ENCODE measurements at regions not wholly inside any gene's neighbourhood (a gene's known extent, or its start where the extent isn't known, plus 50 kb on each side); places are given as distances from the start of the nearest gene placed in this dataset.
A peak's percentile ranks its signal among the peaks of the same experiment; 100 is the strongest.
"Not testable (repeated sequence)": the region's sequence is repeated elsewhere in the genome, so short reads cannot be mapped to it uniquely, and the experiment has no call there.

DNA sequence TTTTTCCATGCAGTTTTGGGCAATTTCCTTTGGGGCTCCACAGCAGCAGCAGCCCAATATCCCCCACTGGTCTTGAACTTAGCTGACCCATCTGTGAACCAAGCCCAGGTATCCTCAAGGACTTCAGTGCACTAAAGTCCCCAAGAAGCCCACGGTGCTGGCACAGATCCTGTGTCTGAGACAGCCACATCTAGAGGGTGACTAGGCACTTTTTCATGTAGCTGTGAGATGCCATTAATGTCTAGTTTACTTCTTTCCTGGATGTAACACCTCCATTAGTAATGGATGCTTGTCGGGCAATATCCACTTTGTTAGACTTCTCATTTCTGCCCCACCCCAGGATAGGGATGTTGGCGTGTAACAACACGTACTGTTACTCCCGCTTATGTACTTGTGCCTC, 117.9 kb downstream of the GPCPD1 start:
- no peak for DNase-seq (ENCODE audit: low read depth)

DNA sequence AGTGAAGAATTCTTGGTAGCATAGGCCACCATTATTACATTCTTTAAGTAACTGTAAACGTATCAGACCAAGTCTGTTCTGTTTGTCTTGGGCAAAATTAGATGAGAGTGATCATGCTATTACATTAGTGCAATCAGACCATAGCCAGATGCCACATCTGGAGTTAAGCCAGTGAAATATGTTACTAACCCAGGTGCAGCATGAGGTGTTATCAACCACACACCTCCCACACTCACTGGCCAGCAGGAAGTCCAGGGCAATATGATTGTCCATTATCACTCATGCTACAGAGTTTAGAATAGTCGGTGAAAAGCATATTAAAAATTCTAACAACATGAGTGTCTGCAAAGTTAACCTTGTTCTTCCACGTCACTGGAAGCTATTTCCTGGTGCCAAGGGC, 119.4 kb downstream of the GPCPD1 start:
- no peak for DNase-seq (ENCODE audit: low read depth)

DNA sequence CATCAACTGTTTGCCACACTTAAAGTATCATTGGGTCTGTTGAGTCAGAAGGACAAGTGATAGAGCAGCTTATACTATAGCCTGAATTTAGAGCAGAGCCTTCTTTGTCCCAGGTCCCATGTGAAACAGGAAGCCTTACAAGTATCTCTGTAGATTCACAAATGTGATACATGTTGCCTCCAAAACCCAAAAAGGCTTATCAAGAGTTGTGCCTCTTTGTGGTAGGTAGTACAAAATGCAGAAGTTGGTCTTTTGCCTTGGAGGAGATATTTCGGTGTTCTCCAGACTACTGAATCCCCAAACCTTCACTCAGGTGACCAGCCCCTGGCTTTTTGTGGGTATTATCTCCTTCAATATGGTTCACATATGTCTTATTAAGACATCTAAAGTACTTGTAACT, 121.2 kb downstream of the GPCPD1 start:
- DNase-seq (ENCODE audit: low read depth), result no peak

DNA sequence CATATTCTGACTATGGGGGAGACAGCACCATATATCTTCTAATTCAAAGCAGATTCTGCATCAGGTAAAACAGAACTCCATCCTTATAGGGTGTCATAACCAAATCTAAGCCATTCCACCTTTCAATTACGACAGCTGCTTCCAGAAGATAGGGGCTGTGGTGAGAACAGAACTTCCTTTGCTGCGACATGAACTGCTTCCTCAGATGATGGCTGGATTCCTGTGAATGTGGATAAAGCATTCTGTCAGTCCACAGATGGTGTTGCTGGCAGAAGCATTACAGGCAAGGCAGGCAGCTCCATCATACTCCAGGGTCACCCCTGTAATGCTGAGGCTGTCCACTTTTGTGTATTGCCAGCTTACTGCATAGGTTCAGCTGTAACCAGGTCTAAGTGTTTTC, 122.0 kb downstream of the GPCPD1 start:
- no peak for DNase-seq (ENCODE audit: low read depth)

DNA sequence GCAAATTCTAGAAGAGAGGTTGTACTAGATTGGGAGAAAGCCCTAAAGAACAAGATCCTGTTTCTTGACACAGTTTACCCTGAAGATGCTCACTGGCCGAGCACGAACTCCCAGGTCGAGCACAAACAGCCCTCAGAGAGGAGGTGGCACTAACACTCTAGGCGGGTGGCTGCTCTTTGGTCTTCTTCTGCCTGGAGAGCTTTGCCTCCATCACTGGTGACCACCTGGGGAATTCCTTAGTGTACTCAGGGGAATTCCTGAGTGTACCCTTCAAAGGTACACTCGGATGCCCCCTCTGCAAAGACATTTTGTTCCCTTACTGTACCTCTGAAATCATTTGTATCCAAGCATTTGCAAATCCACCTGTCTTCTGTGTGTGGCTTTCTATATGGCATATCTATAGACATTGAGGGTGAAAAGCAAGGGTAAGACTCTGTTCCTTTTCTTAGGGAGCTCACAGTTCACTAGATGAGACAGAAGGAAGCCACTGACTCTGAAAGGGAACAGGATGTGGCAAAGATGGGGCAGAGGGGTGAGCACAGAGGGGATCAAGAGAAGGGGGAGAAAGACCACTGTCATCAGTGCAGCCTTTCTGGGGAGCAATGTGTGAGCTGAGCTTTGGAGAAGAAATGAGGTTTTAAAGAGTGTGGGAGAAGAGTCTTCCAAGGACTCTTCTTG, 124.3 kb downstream of the GPCPD1 start:
- no peak for DNase-seq (ENCODE audit: low read depth)

DNA sequence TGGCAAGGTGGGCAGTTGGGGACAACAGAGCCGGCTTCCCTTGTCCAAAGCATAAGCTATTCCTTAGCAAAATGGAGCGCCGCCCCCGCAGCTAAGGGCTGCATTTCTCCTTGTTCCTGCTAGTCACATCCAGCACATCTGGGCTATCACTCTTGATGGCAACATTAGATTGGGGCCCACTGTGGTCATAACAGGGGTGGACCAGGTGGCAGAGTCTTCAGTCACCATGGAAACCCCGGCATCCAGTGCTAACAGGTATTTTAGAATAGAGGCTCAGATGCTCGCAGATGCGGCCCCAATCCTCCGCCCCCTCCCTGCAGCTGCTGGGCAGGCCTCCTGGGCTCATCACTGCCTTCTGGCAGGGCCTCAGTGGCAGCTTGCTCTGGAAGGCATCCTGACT, 125.9 kb downstream of the GPCPD1 start:
- no peak for DNase-seq (ENCODE audit: low read depth)

DNA sequence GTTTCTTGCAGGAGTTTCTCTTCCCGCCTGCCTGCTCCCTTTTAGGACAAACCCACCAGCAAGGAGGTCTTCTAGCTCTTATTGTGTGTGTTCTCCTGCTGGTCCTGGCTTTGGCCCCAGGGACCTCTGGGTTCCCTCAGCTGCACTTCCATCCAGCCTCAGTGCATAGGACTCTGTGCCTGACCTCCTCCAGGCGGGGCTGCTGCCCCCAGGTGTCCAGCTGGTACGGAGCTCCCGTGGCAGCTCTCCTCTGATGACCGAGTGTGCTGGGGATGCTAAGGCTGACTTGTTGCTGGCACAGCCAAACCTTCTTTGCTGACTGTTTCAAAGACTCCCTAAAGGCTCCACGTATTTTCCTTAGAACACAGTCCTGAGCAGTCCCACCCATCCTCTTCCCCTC, 126.5 kb downstream of the GPCPD1 start:
- DNase-seq (ENCODE audit: low read depth), result no peak

DNA sequence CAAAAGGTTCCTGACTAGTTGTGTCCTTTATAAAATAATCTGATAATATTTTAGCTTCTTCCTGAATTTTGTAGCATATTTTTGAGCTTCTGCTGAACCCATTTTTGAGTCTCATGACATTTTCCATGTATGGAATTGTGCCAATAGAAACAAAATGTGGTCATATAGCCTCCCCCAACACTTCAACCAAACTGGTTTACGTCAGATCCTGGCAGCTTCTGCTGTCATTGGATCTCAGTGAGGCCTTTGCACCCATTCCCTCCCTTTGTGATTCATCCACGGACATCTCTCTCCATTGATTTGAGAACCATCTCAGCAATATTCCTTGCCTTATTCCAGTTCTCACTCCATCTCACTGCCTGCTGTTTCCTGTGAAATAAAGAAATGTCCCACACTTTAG, 128.0 kb downstream of the GPCPD1 start:
- peak; percentile 24 for DNase-seq (ENCODE audit: low read depth)

DNA sequence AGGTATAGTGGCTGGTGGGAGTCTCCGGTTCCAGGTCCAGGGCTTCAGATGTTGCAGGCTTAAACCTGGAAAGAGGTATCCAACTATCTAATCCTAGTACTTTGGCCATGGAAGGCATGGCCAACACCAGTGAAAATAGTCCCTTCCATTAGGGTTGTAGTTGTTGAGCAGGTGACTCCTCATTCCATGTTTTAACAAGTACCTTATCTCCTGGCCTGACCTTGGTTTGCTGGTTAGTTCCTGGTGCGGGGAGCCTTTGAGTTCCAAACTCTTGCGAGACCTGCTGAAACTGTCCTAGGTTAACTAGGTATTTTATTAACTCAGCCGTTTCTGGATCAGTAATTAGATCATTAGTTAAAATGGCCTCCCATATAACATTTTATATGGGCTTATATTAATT, 128.9 kb downstream of the GPCPD1 start:
- DNase-seq (ENCODE audit: low read depth), result no peak

DNA sequence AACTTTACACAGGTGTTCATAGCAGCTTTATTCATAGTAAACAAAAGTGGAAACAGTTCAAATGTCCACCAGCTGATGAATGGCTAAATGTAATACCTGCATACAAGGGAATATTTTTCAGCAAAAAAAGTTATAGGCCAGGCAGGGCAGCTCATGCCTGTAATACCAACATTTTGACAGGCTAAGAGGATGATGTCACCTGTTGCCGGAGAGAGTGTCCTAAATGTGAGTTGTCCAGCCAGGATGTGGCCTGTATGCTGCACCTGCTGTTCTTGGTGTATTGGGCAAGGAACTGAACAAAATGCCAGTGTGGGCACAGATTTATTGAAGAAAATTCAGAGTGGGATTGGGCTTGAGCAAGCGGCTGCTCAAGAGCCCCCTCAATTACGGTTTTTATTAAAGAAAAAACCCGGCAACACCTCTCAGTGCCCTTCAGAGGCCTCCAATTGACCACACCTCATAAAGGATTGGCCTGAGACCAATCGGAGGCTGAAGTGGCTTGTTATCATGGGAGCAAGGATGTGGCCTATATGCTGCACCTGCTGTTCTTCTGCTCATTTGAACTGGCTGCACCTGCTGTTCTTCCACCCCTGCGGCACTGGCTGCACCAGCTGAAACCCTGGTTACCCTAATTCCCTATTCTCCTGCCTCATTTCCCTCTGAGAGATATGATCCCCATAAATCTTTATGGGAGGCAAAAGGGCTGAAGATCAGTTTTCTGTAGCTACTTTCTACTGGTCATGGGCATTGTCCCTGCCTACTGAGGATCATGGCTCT, 129.8 kb downstream of the GPCPD1 start:
- DNase-seq (ENCODE audit: low read depth), result no peak

DNA sequence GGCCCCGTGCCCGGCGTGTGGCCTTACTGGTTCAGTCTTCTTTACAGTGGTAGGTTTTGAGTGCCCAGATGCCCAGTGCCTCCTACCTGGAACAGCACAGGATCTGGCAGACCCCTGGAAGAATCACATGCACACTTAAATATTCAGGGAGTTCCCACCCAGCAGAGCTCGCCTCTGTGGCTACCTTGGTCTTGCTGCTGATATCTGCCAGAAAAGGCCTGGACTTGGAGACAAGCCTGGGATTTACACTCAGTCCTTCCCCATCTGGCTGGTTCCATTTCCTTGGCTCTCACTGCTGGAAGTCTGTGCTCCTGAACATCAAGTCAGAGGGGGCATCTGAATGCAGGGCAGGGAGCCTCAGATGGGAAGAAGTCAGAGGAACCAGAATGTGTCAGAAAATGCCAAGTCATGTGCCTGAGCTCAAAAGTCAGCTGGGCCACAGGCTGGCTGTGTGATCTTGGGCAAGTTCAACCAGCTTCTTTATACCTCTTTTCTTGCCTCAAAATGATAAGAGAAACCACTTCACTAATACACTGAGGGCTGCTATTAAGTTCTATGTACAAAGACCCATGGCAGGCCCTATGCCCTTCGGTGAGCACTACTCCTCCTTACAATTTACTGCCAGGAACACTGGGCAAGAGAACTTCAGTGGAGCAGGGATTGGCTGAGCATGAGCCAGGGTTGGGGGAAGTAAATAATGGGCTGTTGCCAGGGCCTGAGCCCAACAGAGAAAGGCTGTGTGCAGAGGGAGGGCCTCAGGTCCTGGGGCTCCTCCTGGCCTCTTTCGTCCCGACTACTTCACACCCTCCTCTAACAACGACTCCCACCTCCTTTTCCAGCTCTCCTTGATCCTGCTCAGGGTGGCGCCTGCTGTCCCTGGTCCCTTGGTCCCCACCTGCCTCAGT, 135.9 kb downstream of the GPCPD1 start:
- DNase-seq (ENCODE audit: low read depth), result no peak

DNA sequence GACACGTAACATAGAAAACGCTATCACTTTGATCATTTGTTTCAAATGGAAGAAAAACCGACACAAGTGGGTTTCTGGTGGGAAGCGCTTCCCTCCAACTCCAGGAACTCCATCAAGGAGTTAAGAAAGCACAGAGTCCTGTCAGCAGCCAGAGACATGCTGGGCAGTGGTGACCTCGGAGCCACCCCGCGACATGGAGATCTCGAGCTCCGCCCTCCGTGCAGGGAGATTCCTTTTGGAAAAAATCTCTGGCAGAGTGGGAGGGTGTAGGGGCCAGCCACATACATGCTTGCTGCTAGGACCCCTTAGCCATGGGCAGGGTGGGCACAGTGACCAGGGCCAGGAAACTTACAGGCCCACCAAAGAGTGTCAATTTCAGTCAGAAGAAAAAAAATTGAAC, 138.9 kb downstream of the GPCPD1 start:
- DNase-seq (ENCODE audit: low read depth), result not testable (repeated sequence)

DNA sequence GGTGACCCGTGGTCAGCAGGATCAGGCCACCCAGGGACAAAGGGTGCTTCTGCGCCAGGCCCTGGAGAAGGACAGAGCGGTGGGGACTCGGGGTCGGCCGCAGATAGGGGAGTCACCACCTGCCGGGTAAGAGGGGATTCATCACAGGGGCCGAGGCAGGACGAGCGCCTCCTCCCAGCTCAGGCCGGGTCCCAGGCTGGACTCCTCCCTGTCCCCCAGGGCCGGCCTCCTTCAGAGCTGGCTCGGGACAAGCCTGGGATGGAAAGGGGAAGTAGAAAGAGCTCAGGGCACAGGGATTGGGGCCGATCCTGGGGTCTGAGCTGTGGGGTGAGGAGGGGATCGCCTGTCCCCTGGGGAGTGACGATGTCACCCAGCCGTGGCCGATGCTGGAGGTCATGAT, 139.4 kb downstream of the GPCPD1 start:
- no peak for DNase-seq (ENCODE audit: low read depth)

DNA sequence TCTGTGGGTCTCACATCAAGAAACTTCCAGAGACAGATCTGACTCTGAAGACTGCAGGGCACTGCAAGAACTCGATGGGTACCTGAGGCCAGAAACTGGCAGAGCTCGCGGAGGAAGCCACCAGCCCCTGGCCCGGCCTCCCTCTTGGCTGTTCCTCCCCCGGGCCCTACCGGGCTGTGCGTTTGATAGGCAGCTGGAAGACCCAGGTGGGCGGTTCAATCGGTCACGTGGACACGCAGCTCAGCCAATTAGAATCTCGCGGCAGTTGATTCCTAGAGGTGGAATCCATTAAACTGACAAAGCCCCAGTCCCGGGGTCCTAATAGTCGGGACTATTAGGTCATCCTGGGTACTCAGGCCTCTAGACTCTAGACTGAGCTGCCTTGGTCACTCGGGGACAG, 139.9 kb downstream of the GPCPD1 start:
- DNase-seq (ENCODE audit: low read depth), result no peak

DNA sequence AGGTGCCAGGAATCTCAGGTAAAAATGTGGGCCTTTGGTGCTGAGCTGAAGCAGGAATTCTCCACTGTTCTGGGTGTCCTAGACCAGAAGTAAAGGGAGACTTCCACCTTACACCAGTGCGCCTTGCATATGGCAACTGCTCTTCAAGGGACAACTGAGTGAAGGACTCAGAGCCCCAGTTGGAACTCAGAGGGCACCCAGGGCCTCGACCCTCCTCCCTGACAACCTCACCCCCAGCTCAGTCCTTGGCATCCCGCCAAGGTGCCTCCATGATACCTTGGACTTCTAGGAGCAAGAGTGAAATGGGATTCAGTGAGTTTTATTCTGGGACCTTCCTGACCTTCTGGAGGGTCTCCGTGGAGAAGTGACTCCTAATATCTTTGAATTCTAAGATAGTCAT, 140.3 kb downstream of the GPCPD1 start:
- DNase-seq (ENCODE audit: low read depth), result no peak

DNA sequence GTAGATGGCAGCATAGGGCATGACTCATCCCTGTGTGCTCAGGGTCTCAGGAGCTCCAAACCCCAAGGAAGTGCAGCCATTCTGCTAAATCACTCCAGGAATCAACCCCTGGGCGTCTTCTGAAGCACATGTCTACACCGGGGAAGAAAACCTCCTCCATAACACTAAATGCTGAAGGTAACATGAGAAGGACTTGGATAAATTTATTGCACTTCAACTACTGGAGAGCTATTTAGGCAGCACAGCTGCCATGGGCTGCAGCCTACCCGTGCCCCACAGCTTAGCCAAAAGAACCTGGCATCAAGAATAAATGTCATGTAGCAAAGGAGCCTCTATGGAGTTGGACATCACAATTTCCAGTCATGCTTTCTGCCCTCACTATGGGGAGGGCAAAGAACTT, 141.7 kb downstream of the GPCPD1 start:
- DNase-seq (ENCODE audit: low read depth), result no peak

DNA sequence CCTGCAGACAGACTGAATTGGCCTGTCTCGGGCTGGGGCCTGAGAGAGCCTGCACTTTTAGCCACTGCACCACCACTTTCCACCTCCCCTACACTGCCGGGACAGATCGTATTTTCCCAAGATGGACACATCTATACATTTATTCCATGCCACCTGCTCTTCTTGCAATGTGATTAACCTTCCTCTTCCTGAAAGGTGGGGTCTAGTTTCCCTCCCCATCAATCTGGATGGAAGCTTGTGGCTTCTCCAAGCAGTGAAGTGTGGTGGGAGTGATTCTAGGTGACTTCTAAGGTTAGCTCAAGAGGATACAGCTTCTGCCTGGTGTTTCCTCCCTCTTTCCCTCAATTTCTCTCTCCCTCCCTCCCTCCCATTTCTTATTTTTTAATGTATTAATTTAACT, 143.7 kb downstream of the GPCPD1 start:
- DNase-seq (ENCODE audit: low read depth), result no peak

DNA sequence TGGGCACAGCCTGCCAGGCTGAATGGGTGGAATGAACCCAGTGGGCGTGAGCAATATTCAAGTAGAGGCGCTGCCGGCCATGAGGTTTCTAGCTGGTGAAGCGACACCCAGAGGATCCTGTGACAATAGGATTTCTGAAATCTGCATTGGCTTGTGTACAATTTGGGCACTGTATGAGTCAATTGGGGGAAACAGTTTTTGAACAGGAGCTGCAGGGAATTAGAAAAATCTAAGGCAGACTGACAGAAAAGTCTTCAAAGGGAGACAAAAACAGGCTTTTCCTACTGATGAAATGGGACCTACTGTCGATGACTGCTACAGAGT, 145.2 kb downstream of the GPCPD1 start:
- no peak for DNase-seq (ENCODE audit: low read depth)

DNA sequence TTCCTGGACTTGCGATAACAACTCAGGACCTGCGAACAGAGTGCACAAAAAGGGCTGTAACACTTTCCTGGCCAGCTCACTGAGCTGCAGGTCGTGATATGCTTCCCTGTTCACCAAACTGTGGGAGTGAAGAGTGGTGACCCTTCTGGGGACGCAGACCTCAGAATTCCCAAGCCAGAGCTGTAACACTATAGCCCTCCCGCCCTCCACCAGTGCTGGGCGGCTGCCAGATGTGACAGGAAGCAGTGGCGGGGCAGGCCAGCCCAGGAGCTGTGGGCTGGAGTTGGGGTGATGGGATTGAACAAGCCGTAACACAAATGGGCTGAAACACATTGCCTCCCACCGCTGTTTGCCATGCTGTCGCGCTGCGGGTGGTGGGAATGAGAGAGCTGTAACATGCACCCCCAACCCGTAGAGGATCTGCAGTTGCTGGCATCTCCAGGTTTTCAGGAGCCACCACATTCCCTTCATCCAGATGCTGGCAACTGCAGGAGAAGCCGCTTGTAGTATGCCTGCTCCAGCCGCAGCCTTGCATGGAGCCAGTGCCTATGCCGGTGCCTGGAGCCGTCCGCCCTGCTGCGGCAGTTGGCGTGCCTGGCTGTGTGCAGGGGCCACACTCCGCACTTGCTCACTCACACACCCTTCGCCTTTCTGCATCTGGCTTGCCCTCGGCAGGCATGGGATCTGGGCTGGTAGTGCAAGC, 145.8 kb downstream of the GPCPD1 start:
- no peak for DNase-seq (ENCODE audit: low read depth)

DNA sequence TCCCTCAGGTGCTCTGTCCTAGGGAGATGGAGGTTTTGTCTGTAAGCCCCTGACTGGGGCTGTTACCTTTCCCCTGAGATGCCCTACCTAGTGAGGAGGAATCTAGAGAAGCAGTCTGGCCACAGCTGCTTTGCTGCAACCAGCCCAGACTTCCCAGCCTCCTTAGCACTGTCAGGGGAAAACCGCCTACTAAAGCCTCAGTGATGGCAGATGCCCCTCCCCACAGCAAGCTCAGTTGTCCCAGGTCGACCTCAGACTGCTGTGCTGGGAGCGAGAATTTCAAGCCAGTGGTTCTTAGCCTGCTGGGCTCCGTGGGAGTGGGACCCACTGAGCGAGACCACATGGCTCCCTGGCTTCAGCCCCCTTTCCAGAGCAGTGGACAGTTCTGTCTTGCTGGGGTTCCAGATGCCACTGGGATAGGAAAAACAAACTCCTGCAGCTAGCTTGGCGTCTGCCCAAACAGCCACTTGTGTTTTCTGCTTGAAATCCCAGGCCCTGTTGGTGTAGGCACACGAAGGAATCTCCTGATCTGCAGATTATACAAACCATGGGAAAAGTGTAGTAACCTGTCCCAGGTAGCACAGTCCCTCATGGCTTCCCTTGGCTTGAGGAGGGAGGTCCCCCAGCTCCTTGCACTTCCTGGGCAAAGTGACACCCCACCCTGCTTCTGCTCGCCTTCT, 146.4 kb upstream of the PROKR2 start:
- DNase-seq (ENCODE audit: low read depth), result no peak

DNA sequence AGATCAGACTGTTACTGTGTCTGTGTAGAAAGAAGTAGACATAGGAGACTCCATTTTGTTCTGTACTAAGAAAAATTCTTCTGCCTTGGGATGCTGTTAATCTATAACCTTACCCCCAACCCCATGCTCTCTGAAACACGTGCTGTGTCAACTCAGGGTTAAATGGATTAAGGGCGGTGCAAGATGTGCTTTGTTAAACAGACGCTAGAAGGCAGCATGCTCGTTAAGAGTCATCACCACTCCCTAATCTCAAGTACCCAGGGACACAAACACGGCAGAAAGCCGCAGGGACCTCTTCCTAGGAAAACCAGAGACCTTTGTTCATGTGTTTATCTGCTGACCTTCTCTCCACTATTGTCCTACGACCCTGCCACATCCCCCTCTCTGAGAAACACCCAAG, 137.0 kb upstream of the PROKR2 start:
- DNase-seq (ENCODE audit: low read depth), result not testable (repeated sequence)

DNA sequence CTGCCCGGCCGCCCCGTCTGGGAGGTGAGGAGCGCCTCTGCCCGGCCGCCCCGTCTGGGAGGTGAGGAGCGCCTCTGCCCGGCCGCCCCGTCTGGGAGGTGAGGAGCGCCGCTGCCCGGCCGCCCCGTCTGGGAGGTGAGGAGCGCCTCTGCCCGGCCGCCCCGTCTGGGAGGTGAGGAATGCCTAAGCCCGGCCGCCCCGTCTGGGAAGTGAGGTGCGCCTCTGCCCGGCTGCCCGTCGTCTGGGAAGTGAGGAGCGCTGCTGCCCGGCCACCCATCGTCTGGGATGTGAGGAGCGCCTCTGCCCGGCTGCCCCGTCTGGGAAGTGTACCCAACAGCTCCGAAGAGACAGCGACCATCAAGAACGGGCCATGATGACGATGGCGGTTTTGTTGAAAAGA, 136.6 kb upstream of the PROKR2 start:
- not testable (repeated sequence) for DNase-seq (ENCODE audit: low read depth)

Measured in fibroblast of gingiva (primary cell).